DND-41 (cell line): ENCODE measurements at regions not wholly inside any gene's neighbourhood (a gene's known extent, or its start where the extent isn't known, plus 50 kb on each side); places are given as distances from the start of the nearest gene placed in this dataset.

Experiments used
- EZH2 ChIP-seq: IDR thresholded peaks from 3 replicates; pipeline ENCODE4 v1.6.1; 2012; ENCODE audit warnings: borderline replicate concordance, low read depth, mild to moderate bottlenecking, moderate library complexity, low read length, inconsistent platforms; ENCODE audit not compliant: severe bottlenecking
- TF ChIP-seq, protein P1 (sequence below): IDR thresholded peaks from 2 replicates; pipeline ENCODE4 v1.5.1; 2012; ENCODE audit warnings: borderline replicate concordance, low read length, moderate library complexity, mild to moderate bottlenecking; ENCODE audit not compliant: poor library complexity, severe bottlenecking; ENCODE audit errors: extremely low read depth

DNA sequence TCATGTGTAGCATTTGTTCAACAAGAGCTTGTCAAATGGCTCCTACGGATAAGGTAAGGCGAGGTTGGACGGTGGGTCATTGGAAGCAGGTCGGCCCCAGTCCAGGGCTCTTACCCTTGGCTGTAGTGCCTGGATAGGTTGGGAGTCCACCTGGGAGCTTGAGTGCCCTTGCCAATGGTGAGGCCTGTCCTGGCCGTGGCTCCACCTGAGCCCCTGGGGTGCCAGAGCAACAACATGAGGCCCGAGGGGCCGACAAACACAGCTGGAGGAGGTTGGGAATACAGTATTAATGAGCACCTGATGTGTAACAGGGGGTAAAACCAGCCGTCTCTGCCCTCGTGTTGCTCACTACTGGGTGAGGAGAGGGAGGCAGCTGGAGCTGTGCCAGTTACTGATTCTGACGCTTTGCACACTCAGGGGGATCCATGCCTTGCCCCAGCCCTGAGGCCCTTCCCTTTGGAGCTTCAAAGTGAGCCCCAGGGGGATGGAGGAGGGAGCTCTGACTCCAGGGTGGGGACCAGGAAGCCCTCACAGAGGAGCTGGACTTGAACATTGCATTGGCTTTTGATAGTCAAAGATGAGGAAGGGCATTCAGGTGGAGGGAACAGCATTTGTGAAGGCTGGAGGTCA is 87.2 kb downstream of the RHOB start:
- TF ChIP-seq, protein P1, sequence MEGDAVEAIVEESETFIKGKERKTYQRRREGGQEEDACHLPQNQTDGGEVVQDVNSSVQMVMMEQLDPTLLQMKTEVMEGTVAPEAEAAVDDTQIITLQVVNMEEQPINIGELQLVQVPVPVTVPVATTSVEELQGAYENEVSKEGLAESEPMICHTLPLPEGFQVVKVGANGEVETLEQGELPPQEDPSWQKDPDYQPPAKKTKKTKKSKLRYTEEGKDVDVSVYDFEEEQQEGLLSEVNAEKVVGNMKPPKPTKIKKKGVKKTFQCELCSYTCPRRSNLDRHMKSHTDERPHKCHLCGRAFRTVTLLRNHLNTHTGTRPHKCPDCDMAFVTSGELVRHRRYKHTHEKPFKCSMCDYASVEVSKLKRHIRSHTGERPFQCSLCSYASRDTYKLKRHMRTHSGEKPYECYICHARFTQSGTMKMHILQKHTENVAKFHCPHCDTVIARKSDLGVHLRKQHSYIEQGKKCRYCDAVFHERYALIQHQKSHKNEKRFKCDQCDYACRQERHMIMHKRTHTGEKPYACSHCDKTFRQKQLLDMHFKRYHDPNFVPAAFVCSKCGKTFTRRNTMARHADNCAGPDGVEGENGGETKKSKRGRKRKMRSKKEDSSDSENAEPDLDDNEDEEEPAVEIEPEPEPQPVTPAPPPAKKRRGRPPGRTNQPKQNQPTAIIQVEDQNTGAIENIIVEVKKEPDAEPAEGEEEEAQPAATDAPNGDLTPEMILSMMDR = no peak
- no peak for TF ChIP-seq EZH2
